Middle frontal gyrus (tissue), 1 donor: ENCODE measurements at regions not wholly inside any gene's neighbourhood (a gene's known extent, or its start where the extent isn't known, plus 50 kb on each side); places are given as distances from the start of the nearest gene placed in this dataset.
"Not testable (repeated sequence)": the region's sequence is repeated elsewhere in the genome, so short reads cannot be mapped to it uniquely, and the experiment has no call there.

Experiments used
- DNase-seq: peaks from one replicate; pipeline ENCODE4 v3.0.0-alpha.2; 2015; ENCODE audit warnings: low spot score; ENCODE audit errors: extremely low spot score

DNA sequence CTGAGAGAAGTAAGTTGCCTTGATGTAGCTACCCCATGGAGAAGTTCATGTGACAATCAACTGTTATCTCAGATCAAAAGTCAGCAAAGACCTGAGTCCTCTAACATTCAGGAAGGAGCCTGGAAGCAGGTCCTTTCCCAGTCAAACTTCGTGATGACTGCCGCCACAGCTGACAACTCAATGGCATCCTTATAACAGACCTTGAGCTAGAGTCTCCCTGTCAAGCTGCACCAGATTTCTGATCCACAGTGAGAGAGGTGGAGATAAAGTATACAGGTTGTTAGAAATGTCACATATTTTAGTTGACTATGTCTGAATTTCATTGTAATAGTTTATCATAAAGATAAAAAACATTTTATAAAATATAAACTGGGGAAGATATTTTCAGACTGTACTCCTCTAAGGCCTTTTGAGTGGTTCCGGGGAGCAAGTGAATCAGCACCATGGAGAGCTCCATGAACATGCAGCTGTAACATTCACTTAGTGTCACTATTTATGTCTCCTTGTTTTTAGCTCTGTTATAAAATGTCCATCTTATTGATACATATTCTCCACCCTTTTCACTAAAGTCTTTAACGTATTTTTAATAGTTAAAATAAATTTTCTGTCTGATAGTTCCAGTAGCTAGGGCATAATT lies 1653.5 kb upstream of the AGA start:
- no peak for DNase-seq

DNA sequence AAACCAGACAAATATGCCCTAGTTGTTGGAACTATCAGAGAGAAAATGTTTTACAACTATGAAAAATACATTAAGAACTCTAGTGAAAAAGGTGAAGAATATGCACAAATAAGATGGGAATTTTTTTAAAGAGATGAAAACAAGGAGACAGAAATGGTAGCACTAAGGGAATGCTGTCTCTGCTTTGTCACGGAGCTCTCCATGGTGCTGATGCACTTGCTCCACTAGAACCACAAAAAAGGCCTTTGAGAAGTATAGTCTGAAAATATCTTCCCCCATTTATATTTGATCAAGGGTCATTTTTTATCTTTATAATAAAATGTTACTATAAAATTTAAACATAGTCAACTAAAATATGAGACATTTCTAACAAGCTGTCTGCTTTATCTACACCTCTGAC lies 1655.5 kb upstream of the AGA start:
- DNase-seq = no peak

DNA sequence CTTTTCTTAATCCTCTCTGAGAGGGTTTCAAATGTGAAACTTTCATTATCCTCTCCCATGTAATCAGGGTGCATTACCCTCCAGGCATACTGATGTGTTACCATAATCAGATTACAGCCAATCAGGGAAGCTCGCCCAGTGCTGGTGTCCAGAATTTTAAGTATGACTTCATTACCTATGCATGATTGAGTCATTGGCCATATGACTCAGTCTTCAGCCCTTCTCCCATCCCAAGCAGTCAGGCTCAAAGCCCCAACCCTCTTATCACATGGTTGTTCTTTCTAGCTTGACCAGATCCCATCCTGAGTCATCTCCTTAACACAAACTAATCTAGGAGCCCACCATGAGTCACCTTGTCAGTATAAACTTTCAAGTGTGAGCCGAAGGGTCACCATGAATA lies 1668.1 kb upstream of the AGA start:
- no peak for DNase-seq

- DNase-seq = no peak
Observed at GRCh38 chr4:179110816-179111215, 1668.6 kb upstream of the AGA start.

- DNase-seq = no peak
Observed at GRCh38 chr4:179112441-179113170, 1670.4 kb upstream of the AGA start.

- no peak for DNase-seq
Observed at GRCh38 chr4:179114615-179115014, 1672.4 kb upstream of the AGA start.

GRCh38 chr4:179116011-179116410 lies 1673.8 kb upstream of the AGA start:
- DNase-seq = no peak

DNA sequence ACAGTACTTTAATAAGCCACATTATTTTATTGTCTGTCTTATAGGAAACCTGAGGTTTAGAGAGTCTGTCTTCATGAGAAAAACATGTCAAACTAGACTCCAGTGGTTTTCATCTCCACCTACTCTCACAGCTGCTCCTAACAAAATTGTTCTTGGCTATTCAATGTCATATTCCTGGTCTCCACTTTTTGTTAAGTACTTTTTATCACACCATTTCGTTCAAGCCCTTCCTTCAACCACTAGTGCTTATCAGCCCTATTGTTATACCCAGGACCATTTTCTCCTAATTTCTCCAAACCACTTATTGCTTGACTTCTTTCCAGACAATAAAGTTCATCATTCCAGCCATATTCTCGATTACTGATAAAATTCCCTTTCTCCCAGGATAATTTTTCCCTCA lies 1674.3 kb upstream of the AGA start:
- DNase-seq = no peak

DNA sequence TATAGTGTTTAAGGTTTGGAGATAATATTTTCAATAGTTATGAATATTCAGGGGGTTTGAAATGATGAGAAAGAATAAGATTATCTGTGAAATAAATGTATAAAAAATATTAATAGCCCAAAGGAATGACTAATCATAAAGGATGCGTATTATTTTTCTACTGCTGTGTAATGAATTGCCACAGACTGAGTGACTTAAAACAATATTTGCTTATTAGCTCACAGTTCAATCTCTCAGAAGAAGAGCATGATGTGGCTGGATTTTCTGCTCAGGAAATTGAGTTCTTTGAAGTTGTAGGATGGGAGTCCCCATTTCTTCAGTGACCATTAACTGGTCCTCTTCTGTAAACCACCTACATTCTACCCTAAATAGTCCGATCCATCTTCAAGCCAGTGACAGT lies 1680.8 kb upstream of the AGA start:
- no peak for DNase-seq

GRCh38 chr4:179124419-179124818 lies 1682.2 kb upstream of the AGA start:
- no peak for DNase-seq

GRCh38 chr4:179124957-179125356 lies 1682.7 kb upstream of the AGA start:
- no peak for DNase-seq

- DNase-seq = no peak
Observed at GRCh38 chr4:179125870-179126269, 1683.6 kb upstream of the AGA start.

- no peak for DNase-seq
Observed at GRCh38 chr4:179128299-179128698, 1686.1 kb upstream of the AGA start.

DNA sequence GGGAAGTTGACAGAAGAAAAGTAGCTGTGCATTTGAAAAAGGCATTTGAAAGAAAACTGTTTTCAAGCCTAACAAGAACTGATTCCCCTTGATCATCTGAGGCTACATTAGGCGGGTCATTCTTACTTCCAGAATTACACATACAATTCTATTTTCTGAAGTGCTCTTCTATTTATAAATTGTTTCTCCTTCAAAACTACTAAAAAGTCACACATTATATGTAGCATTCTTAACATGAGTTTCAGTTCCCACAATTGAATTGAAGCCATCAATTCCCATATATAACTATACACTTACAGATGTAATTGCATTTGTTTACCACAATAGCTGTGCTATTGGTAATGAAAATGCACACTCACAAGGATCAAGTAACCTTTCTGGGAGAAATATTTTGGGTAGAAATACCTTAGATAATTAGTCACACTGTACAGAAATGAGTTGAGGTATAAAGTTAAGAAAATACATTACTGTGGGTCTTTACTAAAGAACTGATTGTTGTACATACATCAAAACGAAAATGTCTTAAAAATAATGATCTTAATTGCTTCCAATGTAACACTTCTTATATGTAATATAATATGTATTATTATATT lies 1688.0 kb upstream of the AGA start:
- no peak for DNase-seq

GRCh38 chr4:179145746-179146525 lies 1703.7 kb upstream of the AGA start:
- no peak for DNase-seq

GRCh38 chr4:179151770-179152169 lies 1709.5 kb upstream of the AGA start:
- no peak for DNase-seq

GRCh38 chr4:179163147-179163546 lies 1720.9 kb upstream of the AGA start:
- no peak for DNase-seq

DNA sequence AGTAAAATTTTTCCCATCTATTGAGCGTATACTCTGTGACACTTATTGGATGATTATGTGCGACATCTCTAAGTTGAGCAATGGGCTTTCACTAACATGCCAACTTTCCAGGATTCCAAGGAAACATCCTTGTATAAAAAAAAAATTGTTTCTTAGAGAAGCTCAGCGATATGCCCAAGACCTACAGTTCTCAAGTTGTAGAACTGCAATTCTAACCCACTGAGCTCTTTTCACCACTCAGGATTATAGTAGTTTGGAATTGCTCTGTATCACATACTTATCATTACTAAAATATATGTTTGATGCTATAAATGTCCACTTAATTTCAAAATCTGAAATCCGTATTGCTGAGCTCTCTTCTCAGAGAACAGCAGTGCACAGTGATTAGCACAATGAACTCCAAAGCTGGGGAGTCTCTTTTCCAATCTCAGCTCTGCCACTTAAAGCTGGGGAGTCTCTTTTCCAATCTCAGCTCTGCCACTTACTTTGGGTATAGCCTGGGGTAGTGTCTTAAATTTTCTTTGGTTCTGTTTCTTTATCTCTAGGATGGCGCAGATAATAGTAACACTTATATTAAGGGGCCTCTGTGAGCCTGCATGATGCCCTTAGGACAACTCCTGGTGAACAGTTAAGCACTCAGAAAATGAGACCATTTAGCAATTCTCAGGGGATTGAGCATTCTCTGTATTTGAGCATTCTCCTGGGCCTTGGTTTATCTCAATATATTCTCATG lies 1722.2 kb upstream of the AGA start:
- DNase-seq = no peak

DNA sequence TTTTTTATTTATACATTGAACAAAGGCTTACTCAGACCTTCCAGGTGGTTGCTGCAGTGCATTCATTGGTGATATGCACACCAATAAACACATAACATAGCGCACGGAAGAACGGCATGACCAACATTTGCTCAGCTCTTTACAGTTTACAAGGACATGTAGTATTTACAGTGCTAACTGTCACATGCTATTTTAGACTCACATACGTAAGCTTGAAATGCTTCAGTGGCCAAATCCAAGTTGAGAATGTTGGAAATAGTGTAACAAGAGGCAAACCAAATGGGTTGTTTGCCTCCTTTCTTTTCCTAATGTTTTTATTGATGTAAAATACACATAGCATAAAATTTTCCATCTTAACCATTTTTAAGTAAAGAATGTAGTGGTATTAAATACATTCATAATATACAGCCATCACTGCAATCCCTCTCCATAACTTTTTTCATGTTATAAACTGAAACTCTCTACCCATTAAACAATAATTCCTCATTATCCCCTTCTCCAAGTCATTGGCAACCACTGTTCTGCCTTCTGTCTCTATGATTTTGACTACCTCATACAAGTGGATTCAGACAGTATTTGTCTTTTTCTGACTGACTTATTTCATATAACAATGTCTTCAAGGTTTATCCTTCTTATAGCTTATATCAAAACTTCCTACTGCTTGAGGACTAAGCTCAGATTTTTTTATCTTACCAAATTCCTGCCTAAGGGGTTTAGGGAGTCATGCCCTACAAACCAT lies 1722.9 kb upstream of the AGA start:
- no peak for DNase-seq

- no peak for DNase-seq
Observed at GRCh38 chr4:179165862-179166261, 1723.6 kb upstream of the AGA start.

DNA sequence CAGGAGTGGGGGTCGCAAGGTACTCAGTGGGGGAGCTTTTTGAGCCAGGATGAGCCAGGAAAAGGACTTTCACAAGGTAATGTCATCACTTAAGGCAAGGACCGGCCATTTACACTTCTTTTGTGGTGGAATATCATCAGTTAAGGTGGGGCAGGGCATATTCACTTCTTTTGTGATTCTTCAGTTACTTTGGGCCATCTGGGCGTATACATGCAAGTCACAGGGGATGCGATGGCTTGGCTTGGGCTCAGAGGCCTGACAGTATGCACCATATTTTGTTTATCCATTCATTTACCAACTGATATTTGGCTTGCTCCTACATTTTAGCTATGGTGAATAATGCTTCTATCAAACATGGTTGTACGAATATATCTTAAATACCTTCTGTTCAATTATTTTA lies 1728.1 kb upstream of the AGA start:
- DNase-seq = not testable (repeated sequence)
